Heart left ventricle (tissue), 13 donors: ENCODE measurements at regions not wholly inside any gene's neighbourhood (a gene's known extent, or its start where the extent isn't known, plus 50 kb on each side); places are given as distances from the start of the nearest gene placed in this dataset.

Experiments used
- POLR2A ChIP-seq, 2 donors: fragments of 450-650 bp; IDR thresholded peaks; one replicate each; pipeline ENCODE4 v1.6.1; 2017; ENCODE audit warnings: antibody characterized with exemption in 2 of 2, mild to moderate bottlenecking in 2 of 2, moderate library complexity in 2 of 2
- TF ChIP-seq, protein P1 (sequence below), 12 donors: fragments of 200-600 bp; sonication (generic) in 4 of 12; IDR thresholded peaks; one replicate each; pipeline versions ENCODE4 v1.5.0 to v1.8.0; 2018 to 2022; ENCODE audit warnings: antibody characterized with exemption in 12 of 12, mild to moderate bottlenecking in 5 of 12
- donor health status: ischemic (EF 13 %, LVEDD 7.1; RV severe dilation, severe dysfunction).
- donor health status: DM: no; HTN: yes; CAD: no.
- donor health status: DM: no; HTN: no; CAD: no.
- donor health status: ischemic (EF 25% LVEDD 6.9; RV normal size, moderate dysfunction).
- donor health status: ischemic (EF 25% LVEDD 5.7; RV mildly dilated, moderate dysfunction).
- donor health status: ischemic (EF 35%, LVEDD 5.7; RV mildly dilated, moderate dysfunction).
- donor health status: nonischemic (EF 11% LVEDD 7.7; RV severe dilation, severe dysfunction).
- donor health status: DM: yes; HTN: yes; CAD: no.
- donor health status: PGD.
- donor health status: ischemic (EF 29% LVEDD 5.4; RV normal size, mild dysfunction).
- donor health status: nonischemic (EF 23%, LVEDD 6.1; RV moderate dilation, normal function).

DNA sequence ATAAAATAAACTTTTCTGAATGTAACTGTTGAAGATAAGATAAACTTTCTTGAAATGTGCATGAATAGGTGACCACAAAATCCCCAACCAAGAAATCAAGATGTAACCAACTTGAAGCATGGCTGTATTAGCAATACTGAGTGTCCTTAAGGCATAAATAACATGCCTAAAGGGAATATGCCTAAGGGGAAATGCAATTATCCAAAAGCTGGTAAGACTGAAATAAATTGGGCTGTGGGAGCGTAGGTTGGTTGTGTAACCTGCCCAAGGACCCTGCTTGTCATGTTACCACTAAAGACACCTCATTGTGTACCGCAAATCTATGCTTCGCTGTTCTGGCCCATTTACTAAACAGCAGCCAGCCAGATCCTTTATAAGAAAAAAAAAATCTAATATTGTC, 200.8 kb upstream of the PDE10A start:
- no peak for TF ChIP-seq POLR2A (IDR thresholded peaks at IDR 0.05)
- TF ChIP-seq, protein P1, sequence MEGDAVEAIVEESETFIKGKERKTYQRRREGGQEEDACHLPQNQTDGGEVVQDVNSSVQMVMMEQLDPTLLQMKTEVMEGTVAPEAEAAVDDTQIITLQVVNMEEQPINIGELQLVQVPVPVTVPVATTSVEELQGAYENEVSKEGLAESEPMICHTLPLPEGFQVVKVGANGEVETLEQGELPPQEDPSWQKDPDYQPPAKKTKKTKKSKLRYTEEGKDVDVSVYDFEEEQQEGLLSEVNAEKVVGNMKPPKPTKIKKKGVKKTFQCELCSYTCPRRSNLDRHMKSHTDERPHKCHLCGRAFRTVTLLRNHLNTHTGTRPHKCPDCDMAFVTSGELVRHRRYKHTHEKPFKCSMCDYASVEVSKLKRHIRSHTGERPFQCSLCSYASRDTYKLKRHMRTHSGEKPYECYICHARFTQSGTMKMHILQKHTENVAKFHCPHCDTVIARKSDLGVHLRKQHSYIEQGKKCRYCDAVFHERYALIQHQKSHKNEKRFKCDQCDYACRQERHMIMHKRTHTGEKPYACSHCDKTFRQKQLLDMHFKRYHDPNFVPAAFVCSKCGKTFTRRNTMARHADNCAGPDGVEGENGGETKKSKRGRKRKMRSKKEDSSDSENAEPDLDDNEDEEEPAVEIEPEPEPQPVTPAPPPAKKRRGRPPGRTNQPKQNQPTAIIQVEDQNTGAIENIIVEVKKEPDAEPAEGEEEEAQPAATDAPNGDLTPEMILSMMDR (IDR thresholded peaks at IDR 0.05) = no peak
